ENCODE measurements at regions not wholly inside any gene's neighbourhood (a gene's known extent, or its start where the extent isn't known, plus 50 kb on each side); places are given as distances from the start of the nearest gene placed in this dataset.

DNA sequence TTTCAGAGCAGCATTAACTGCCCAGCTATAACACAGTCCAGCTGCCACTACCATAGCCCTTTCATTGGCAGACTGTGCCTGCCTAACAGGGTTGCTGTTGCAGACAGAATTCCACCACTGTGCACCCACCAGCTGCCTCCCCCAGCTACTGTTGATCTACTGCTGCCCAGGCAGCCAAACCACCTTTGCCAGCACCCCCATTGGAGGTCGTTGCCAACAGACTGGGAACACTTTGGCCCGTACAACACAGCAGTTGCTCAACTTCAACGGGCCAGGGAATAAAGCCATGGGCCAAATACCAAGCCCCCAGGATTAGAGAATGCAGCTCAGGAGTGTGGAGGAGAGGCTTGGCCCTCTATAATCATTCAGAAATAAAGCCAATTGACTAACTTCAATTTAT, 473.6 kb downstream of the CDH11 start:
- no peak for DNase-seq (ENCODE audit: low read depth)

DNA sequence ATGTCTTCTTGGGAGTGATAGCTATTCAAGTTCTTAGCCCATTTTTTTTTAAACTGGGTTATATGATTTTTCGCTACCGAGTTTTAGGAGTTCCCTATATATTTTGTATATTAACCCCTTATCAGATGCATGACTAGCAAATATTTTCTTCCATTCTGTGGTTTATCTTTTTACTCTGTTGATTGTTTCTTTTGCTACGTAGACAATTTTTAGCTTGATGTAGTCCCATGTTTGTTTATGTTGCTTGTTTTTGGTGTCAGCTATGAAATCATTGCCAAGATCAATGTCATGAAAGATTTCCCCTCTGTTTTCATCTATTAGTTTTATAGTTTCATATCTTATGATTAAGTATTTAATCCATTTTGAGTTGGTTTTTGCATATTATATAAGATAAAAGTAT, 480.5 kb downstream of the CDH11 start:
- DNase-seq (ENCODE audit: low read depth), result no peak

DNA sequence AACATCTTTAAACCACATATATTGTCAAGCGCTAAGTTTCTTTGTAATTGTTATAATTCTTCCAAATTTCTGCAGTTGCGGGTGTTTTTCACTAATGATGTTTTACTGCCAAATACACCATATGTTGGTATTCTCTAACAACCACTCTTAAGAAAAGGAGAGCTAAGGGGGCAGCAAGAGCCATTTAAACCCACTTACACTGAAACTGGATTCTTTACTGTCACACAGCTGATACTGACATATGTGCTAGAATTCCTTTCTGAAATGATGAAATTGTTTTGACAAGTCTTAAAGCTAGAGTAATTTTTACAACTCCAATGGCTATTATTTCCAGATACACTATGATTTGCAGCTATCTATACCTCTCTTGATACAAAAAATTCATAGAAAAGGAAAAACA, 483.1 kb downstream of the CDH11 start:
- no peak for DNase-seq (ENCODE audit: low read depth)

DNA sequence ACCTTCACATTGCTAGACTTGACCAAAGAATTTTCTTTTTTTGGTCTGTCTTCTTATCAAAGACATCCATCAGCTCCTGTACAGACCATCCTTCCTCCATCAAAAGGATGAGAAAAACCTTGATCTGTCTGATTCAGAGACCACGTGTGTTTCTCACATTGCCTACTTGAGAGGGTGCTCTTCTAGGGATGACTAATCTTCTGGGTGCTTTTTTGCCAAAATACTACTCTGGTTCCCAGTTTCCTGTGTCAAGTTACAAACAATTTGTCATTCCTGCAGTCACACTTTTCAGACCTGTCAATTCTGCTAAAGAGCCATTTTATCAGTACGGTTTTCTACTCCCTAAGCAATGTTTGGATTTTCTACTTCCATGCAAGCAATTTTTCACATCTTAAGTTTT, 492.2 kb downstream of the CDH11 start:
- DNase-seq (ENCODE audit: low read depth), result no peak

DNA sequence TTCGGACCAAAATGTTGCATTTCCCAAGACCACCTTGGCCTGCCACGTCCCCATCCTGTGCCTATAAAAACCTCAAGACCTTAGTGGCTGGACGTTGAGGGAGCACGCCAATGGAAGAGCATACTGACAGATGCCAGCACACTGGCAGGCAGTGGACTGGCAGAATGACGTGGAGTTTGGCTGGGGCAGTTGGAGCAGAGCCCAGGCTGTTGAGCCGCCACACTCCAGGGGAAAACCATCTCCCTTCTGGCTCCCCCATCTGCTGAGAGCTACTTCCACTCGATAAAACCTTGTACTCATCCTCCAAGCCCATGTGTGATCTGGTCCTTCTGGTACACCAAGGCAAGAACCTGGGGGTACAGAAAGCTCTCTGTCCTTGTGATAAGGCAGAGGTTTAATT, 494.1 kb downstream of the CDH11 start:
- DNase-seq (ENCODE audit: low read depth), result no peak

DNA sequence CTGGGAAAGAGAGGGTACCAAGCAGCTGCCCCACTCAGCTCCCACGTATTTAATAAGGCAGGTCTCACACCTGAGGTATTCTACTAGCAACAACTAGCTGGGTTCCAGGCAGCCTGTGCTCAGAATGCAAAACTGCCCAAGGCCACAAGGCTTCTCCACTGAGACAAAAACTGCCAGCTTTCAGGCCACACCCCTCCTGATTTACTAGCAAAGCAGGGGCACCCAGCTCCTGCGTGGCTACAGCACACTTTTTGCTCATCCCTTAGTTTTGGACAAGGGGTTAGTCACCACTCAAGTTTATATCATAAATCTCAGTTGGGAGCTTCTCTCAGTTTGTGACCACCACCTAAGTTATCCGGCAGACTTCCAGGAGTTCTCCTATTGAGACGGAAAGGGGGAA, 494.6 kb downstream of the CDH11 start:
- DNase-seq (ENCODE audit: low read depth), result no peak

DNA sequence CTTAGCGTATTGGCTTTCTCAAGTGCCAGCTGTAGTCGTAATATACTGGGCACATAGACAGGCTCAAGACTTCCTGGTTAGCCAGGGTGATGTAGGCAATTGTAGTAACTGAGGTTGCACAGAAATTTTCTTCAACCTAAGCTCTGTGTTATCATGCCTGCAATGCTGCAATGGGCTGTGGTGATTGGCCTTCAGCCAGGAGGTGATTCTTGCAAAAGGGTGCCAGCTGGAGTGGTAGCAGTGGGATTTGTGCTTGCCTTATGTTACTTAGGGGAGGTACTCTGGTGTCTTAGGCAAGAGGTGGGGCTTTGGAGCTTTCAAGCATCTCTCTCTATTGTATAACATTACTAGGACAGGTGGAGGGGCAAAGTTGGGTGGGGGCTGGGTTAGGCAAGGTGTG, 495.1 kb downstream of the CDH11 start:
- DNase-seq (ENCODE audit: low read depth), result no peak

DNA sequence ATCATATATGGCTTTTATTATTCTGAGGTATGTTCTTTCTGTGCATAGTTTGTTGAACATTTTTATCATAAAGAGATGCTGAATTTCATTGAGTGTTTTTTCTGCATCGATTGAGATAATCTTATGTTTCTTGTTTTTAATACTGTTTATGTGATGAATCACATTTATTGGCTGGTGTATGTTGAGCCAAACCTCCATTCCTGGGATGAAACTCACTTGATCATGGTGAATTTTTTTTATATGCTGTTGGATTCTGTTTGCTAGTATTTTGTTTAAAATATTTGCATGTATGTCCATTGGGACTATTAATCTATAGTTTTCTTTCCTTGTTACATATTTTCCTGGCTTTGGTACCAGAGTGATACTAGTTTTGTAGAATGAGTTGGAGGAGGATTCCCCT, 500.2 kb downstream of the CDH11 start:
- DNase-seq (ENCODE audit: low read depth), result no peak

DNA sequence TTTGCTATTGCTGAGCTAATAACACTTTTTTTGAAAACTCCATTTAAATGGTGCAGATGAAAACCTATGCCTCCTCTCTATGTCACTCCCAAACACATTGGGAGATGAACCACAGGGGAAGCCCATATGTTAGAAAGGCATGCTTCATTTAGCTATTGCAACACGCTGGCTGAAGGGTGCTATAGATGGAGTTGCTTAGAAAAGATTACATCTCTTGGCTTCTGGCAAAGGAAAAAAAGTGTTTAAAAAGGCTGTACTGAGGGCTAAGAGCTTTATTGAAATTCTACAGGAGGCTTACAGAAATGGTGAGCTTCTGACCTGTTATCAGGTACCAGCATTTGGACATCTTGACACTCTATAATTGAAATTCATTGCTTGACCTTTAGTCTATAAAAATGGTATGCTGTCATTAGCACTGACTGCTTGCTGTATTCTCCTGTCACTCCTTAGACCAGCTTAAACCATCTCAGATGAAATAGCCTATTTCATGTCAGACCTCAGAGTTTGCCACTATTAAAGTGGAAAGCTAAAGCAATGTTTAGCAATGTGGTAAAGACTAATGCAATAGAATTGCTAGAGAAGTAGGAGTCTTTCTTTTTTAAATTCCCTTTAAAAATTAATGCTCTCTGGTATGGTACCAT, 503.9 kb downstream of the CDH11 start:
- no peak for DNase-seq (ENCODE audit: low read depth)

DNA sequence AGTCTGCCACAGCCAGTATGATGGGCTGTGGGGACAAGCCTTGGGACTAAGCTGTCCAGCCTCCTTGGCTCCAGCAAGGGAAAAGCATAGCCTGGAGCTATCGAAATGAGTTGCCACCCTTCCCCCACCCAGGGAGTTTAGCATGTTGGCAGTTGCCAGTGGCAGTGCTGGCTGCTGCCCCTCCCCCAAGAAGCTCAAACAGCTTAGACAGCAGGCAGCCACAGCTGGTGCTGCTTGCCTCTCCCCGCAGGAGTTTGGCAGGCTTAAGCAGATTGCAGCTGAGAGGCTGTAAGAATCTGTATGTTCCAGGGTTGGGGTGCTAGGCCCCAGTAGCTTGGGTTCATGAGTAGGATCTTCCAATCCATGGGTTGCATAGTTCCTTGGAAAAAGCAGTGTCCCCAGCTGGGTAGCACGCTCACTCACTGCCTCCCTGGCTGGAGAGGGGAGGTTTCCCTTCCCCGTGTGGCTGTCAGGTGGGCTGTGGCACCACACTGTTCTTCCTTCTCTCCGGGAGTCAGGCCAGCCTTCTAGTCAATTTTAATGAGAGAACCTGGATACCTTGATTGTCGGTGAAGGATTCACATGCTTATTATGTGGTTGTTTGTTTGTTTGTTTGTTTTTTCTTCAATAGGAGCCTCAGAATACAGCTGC, 506.1 kb downstream of the CDH11 start:
- DNase-seq (ENCODE audit: low read depth), result no peak

DNA sequence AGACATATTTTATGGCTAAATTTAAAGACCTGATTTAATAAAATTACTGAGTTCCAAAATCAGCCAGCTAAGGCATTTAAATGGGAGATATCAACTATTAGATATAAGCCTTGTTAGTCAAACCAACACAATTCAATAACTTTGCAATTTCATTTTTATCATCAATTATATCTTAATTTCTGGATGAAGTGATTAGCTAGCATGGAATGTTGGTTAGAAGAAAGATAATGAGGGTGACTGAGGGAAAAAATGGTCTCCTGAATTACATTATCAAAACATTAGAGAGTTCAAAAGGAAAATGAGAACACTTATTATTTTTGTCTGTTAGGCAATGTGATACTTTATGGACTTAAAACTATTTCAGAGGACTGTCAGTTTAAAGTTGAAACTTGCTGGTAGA, 525.7 kb downstream of the CDH11 start:
- DNase-seq (ENCODE audit: low read depth), result no peak

DNA sequence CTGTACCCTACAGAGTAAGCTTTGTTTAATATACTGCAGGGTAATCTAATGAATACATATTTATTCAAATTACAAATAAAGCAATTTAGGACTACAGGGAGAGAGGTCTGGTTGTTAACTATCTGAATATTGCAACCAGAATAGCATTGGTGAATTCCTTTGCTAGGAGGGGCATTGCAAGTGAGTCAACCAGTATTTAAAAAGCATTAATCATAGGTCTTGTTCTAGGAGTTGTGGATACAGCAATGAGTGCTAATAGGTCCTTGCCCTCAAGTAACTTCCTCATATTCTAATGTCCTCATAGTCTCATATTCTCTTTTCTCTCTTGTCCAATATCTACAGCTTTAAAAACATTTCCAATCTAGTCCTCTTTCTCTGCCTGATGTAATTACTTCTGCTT, 531.4 kb downstream of the CDH11 start:
- peak; percentile 16 for DNase-seq (ENCODE audit: low read depth)

DNA sequence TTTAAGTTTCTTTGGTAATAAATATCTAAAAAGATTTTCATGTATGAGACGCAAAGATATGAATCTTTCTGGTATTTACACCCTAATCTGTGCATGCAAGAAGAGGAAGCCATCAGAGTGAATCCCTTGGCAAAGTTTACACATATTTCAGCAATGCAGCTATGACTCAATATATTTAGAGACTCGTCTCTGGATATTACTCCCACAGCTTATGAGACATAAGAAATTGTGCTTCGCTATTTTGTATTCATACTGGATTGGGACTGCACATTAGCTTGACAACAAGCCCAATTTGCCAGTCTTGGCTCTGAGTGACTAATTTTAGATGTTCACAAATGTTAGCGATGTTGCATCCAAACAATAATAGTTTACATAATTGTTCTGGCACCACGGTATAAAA, 532.0 kb downstream of the CDH11 start:
- peak; percentile 66 for DNase-seq (ENCODE audit: low read depth)

DNA sequence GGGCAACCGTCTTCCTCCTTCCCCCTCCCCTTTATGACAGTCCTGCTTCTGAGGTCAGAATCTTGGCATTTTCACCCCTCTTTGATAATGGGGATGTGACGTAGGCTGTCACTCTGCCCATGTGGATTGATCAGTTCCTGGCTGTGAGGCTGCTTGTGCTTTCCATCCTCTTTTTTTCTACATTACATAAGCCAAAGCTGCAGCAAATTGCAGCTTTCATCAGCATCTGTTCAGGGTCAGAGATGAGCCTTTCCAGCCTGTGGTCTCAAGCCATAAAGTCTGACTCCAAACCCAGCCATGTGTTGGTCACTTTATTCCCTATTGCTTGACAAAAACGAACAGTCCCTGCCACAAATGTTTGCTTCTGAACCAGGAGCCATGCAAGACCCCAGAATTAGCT, 535.1 kb downstream of the CDH11 start:
- DNase-seq (ENCODE audit: low read depth), result no peak

DNA sequence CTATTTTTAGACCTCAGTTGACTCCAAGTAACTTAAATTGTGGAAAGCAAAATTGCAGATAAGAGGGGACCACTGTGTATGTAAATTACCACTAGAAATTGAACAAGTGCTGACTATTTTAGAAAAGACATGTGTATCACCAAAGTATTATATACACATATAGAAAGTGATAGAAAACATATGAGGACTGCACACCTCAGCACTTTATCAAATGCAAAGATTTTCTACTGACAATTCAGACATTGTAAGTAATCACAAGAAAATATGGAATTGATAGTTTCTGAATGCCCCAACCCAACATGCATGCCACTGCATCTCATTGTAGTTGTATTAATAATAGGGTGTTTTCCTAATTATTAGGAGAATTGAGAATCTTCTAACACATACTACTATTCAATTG, 536.5 kb downstream of the CDH11 start:
- no peak for DNase-seq (ENCODE audit: low read depth)

DNA sequence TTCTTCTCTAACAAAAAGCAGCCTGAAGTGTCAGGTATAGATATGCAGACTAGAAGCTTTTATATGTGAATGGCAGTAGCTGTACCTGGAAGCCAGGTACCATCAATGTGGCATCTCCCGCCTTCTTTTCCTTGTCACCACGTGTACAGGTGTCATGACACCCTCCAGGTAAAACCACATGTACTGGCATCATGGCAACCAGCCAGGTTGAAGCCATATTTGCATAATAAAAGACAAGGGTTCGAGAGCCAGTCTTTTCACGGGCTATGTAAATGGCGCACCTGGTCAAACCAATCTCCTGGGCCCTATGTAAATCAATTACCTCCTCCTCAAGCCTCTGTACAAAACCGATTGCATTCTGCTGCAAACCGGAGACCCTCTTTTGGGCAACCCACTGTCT, 541.3 kb downstream of the CDH11 start:
- DNase-seq (ENCODE audit: low read depth), result no peak

DNA sequence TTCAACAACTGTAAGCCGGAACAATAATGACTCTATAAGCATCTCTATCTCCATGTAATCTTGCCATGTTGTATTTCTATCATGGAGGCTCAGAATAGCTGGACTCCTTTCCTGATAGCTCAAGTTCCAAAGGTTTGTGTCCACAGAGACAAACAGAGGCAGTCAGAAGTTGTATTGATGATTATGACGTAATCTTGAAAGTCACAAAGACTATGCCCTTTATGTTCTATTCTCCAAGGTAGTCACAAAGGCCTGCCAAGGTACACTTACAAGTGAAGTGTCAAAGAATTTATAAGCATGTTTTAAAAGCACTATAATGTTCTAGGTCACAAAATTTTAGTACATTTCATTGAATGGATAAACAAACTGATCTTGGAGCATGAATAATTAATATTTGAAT, 542.2 kb downstream of the CDH11 start:
- DNase-seq (ENCODE audit: low read depth), result no peak

DNA sequence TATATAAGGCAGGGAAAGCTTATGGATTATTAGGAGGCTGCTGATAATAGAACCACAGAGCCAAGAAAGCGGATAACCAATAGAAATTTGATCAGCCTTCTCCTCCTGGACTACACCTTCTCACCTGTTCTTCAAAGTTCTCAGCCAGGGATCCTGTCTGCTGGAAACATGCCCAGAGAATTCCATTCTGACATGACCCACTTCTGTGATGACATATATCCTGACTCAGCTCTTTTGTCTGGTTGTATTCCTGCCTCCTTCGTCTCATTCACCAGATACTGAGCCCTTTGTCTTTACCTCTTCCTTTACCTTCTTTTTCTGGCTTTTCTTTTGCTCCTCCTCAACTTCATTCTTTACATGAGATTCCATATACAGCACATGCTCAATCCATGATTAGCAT, 576.1 kb downstream of the CDH11 start:
- no peak for DNase-seq (ENCODE audit: low read depth)

DNA sequence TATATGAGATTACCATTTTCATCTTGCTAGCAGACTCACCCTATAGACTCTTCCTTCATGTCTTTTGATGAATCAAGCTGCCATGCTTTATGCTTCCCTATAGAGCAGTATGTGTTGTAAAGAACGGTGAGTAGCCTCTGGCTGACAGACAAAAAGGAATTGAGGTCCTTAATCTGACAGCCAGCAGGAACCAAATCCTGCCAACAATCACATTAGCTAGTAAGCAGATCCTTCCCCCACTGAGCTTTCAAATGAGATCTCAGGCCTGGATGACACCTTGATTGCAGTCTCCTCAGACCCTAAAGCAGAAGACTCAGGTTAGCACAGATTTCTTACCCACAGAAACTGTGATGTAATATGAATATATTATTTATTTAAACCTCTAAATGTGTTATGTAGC, 577.0 kb downstream of the CDH11 start:
- DNase-seq (ENCODE audit: low read depth), result no peak

DNA sequence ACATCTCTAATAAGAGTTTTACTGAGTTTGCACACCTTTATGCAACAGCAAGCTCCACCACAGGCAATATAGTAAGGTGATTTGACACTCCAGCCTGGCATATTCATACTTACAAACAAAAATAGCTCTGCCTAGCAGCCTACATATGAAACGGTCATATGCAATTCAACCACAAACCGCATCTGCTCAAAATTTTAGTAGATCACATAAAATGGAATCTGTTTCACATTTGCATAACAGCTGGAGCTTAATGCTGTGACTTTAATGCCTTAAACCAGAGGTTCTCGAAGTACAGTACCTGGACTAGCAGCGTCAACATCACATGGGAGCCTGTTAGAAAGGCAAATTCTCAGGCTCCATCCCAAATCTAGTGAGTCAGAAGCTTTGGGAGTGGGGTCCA, 578.4 kb downstream of the CDH11 start:
- no peak for DNase-seq (ENCODE audit: low read depth)

DNA sequence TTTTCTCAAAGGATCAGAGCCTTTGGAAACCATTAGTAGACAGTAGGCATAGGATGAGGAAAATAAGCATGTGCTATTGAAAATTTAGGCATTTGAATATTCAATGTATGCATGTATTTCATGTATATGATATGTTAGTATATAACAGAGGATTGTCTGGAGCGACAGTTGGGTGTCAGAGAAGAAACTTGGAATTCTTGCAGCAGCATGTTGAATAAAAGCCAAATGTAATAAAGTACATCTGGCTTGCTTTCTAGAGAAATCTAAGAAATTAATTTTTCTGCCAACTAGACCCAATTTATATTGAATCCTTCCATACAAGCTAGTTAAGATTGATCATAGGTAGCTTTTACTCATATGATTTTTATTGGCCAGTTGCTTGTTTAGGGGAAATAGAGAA, 578.8 kb downstream of the CDH11 start:
- no peak for DNase-seq (ENCODE audit: low read depth)

DNA sequence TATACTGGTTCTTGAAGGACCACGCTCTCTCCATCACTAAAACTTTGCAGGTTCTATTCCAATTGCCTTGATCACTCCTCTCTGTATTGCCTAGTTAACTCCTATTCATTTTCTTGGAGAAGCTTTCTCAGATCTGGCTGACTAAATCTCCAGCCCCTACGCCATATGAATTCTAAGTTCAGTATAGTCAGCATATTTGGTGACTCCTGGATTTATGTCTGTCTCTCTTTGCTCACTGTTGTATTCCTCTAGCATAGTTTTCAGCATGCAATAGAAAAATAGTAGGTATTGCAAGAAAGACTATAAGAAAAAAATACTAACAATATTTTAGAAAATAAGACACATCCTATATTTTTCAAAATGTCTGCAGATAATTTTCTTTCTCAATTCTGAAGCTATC, 579.7 kb downstream of the CDH11 start:
- no peak for DNase-seq (ENCODE audit: low read depth)

DNA sequence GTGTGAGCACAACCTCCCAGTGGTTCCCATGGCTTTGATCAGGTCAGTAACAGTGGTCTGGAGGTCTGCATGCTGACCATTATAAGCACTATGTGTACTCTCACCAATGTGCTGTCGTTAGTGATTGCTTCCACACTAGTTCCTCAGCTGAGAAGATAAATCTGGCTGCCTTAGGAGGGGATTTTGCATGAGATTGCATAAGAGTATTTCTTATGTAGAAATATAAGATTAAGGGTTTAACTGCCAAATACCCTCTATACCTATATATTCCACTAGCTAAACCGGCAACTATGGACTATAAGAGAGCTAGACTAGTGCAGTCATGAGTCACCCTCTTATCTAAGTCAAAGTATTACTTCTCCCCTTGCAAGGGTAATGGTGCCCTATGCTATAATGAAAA, 580.2 kb downstream of the CDH11 start:
- DNase-seq (ENCODE audit: low read depth), result no peak

DNA sequence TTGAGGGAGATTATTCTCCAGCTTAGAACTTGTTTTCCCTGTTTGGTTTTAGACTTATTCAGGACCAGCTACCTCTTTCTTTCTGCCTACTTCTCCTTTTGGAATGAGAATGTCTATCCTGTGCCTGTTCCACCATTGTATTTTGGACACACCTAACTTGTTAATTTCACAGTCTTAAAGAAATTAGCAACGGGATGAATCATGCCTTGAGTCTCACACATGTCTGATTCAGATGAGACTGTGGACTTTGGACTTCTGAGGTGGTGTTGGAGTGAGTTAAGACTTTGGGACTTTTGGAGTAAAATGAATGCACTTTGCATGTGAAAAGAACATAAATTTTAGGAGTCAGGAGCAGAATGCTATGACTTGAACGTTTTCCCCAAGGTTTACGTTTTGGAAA, 581.4 kb downstream of the CDH11 start:
- DNase-seq (ENCODE audit: low read depth), result no peak

Data from GM04503 (cell line).